Neural cell (in vitro differentiated cells): ENCODE measurements at regions not wholly inside any gene's neighbourhood (a gene's known extent, or its start where the extent isn't known, plus 50 kb on each side); places are given as distances from the start of the nearest gene placed in this dataset.

Experiments used
- H2AFZ ChIP-seq: fragments of 200-600, 300-800 bp; sonication (generic), shearing (Covaris generic); 2 replicates; pipeline ENCODE4 v1.6.0; 2014; ENCODE audit warnings: low read depth, mild to moderate bottlenecking, antibody characterized with exemption, low read length, moderate library complexity
- H3F3A ChIP-seq: fragments of 200-600 bp; shearing (Covaris generic); 2 replicates; pipeline ENCODE4 v1.6.1; 2016; ENCODE audit warnings: mild to moderate bottlenecking, moderate library complexity, mixed read lengths, antibody characterized with exemption, low read length; ENCODE audit not compliant: insufficient read depth, poor library complexity, severe bottlenecking
- H3K27ac ChIP-seq: fragments of 200-600, 300-800 bp; sonication (generic), shearing (Covaris generic); 2 replicates; pipeline ENCODE4 v1.5.1; 2014; ENCODE audit warnings: mild to moderate bottlenecking, low read length, moderate library complexity
- H3K27me3 ChIP-seq: fragments of 300-800, 200-600 bp; sonication (generic), shearing (Covaris generic); 2 replicates; pipeline ENCODE4 v1.6.0; 2014; ENCODE audit warnings: mild to moderate bottlenecking, low read depth, low read length, moderate library complexity; ENCODE audit not compliant: insufficient read depth
- H3K36me3 ChIP-seq: fragments of 300-800, 200-600 bp; sonication (generic), shearing (Covaris generic); 2 replicates; pipeline ENCODE4 v1.5.1; 2014; ENCODE audit warnings: mild to moderate bottlenecking, antibody characterized with exemption, low read length, moderate library complexity; ENCODE audit not compliant: insufficient read depth
- H3K4me2 ChIP-seq: fragments of 300-800, 200-600 bp; sonication (generic), shearing (Covaris generic); 2 replicates; pipeline ENCODE4 v1.6.0; 2014; ENCODE audit warnings: mild to moderate bottlenecking, low read length
- H3K4me3 ChIP-seq: fragments of 300-800, 200-600 bp; sonication (generic), shearing (Covaris generic); 2 replicates; pipeline ENCODE4 v1.5.1; 2014; ENCODE audit warnings: mild to moderate bottlenecking, low read length, moderate library complexity
- H3K79me2 ChIP-seq: fragments of 200-600 bp; shearing (Covaris generic); replicated peaks from 2 replicates; pipeline ENCODE4 v1.6.0; 2014; ENCODE audit warnings: mild to moderate bottlenecking, low read length, moderate library complexity; ENCODE audit not compliant: insufficient read depth
- H3K9ac ChIP-seq: fragments of 300-800, 200-600 bp; sonication (generic), shearing (Covaris generic); 2 replicates; pipeline ENCODE4 v1.6.1; 2016; ENCODE audit warnings: mild to moderate bottlenecking, low read length, mixed read lengths
- H3K9me2 ChIP-seq: fragments of 200-600 bp; shearing (Covaris generic); 2 replicates; pipeline ENCODE4 v1.6.1; 2016; ENCODE audit warnings: mild to moderate bottlenecking, low read length, mixed read lengths; ENCODE audit not compliant: insufficient read depth
- H3K9me3 ChIP-seq: fragments of 200-600, 300-800 bp; sonication (generic), shearing (Covaris generic); 2 replicates; pipeline ENCODE4 v1.6.1; 2016; ENCODE audit warnings: mild to moderate bottlenecking, mixed run types, low read length, moderate library complexity, mixed read lengths
- H4K20me1 ChIP-seq: fragments of 200-600 bp; shearing (Covaris generic); 2 replicates; pipeline ENCODE4 v1.6.1; 2016; ENCODE audit warnings: mild to moderate bottlenecking, mixed run types; ENCODE audit not compliant: insufficient read depth
- CTCF ChIP-seq: fragments of 450-650 bp; IDR thresholded peaks from 2 replicates; pipeline ENCODE4 v1.5.1; 2014; ENCODE audit warnings: antibody characterized with exemption, mild to moderate bottlenecking, moderate library complexity; ENCODE audit not compliant: poor library complexity, severe bottlenecking
- EP300 ChIP-seq: fragments of 450-650 bp; conservative IDR thresholded peaks from 2 replicates; pipeline ENCODE4 v1.6.1; 2014; ENCODE audit warnings: antibody characterized with exemption, mild to moderate bottlenecking, moderate library complexity; ENCODE audit not compliant: poor library complexity, severe bottlenecking
- EZH2 ChIP-seq: fragments of 200-600, 300-800 bp; shearing (Covaris generic), sonication (generic); IDR thresholded peaks from 2 replicates; pipeline ENCODE4 v1.6.1; 2014; ENCODE audit warnings: antibody characterized with exemption, low read length, borderline replicate concordance, mild to moderate bottlenecking; ENCODE audit not compliant: insufficient read depth, poor library complexity, severe bottlenecking
- MXI1 ChIP-seq: fragments of 450-650 bp; conservative IDR thresholded peaks from 2 replicates; pipeline ENCODE4 v1.6.1; 2014; ENCODE audit warnings: antibody characterized with exemption, mild to moderate bottlenecking; ENCODE audit not compliant: poor library complexity, severe bottlenecking
- POLR2AphosphoS5 ChIP-seq: IDR thresholded peaks from 2 replicates; pipeline ENCODE4 v1.6.1; 2012
- RAD21 ChIP-seq: fragments of 450-650 bp; conservative IDR thresholded peaks from 2 replicates; pipeline ENCODE4 v1.6.1; 2014; ENCODE audit warnings: antibody characterized with exemption, mild to moderate bottlenecking, moderate library complexity
- REST ChIP-seq: IDR thresholded peaks from 2 replicates; pipeline ENCODE4 v1.6.1; 2012; ENCODE audit warnings: borderline replicate concordance
- SMC3 ChIP-seq: fragments of 450-650 bp; conservative IDR thresholded peaks from 2 replicates; pipeline ENCODE4 v1.6.1; 2014; ENCODE audit warnings: antibody characterized with exemption, mild to moderate bottlenecking, moderate library complexity; ENCODE audit not compliant: poor library complexity
- TAF1 ChIP-seq: IDR thresholded peaks from 2 replicates; pipeline ENCODE4 v1.6.1; 2012; ENCODE audit warnings: low read depth

- H3K9ac ChIP-seq: no peak overlapping the region
- H3K4me2 ChIP-seq: no peak overlapping the region
- TF ChIP-seq CTCF (no peak), MXI1 (no peak), TAF1 (no peak), SMC3 (no peak), REST (no peak), EP300 (no peak), RAD21 (no peak), POLR2AphosphoS5 (no peak), EZH2 (no peak)
- no peaks in the 10 kb centered on the region for H3K36me3 ChIP-seq
- H3K9me2 ChIP-seq: no peaks in the 10 kb centered on the region
- no peaks in the 10 kb centered on the region for H3K9me3 ChIP-seq
- no peaks in the 10 kb centered on the region for H3F3A ChIP-seq
- H3K27me3 ChIP-seq: peaks cover 11% of the 10 kb centered on the region
- no peak overlapping the region for H2AFZ ChIP-seq
- H4K20me1 ChIP-seq: no peaks in the 10 kb centered on the region
- no peaks in the 10 kb centered on the region for H3K79me2 ChIP-seq
- H3K27ac ChIP-seq: no peak overlapping the region
- H3K4me3 ChIP-seq: no peak overlapping the region
Observed at GRCh38 chr17:72587773-72588511, 467.1 kb downstream of the SOX9 start.

- TF ChIP-seq SMC3 (no peak), CTCF (no peak), POLR2AphosphoS5 (no peak), EZH2 (no peak), TAF1 (no peak)
- no peak overlapping the region for H2AFZ ChIP-seq
Observed at GRCh38 chr17:72588561-72588960, 467.7 kb downstream of the SOX9 start.

More at GRCh38 chr17:72588561-72588960, 467.7 kb downstream of the SOX9 start:
- Histone ChIP-seq H3K36me3 (no peaks in the 10 kb centered on the region), H3K9ac (no peak overlapping the region), H3K9me3 (no peaks in the 10 kb centered on the region), H3K27me3 (peaks cover 11% of the 10 kb centered on the region), H3K9me2 (no peaks in the 10 kb centered on the region), H3K4me2 (no peak overlapping the region), H3K4me3 (no peak overlapping the region), H3K27ac (no peak overlapping the region), H3F3A (no peaks in the 10 kb centered on the region), H3K79me2 (no peaks in the 10 kb centered on the region), H4K20me1 (no peaks in the 10 kb centered on the region)
